ENCODE measurements at regions not wholly inside any gene's neighbourhood (a gene's known extent, or its start where the extent isn't known, plus 50 kb on each side); places are given as distances from the start of the nearest gene placed in this dataset.

DNA sequence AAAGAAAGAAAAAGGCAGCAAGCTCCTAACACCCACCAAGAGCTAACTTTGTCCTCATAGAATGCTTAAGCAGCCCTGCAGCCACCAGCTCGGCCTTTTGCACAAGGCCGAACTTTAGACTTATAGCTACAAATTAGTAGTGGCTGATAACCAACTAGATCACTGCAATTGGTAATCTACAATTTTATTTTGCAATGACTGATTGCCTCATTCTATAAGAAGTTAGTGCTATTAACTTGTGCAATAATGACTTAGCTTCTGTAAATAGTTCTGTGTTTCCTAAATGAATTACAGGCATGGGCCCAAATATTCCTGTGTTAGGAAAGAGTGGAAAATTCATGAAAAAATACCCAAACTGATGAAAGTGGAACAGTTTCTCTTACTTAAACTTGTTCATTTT, 284.8 kb upstream of the CFAP20DC start:
- ATAC-seq (no peak), DNase-seq (no peak)
- WGBS, 4 donors, result 65 to 92% (median 80%) methylated on average over 2 of the region's 2 CpGs
- TF ChIP-seq CTCF (IDR thresholded peaks at IDR 0.05), result no peak
- no peak for TF ChIP-seq POLR2A (IDR thresholded peaks at IDR 0.05)
- Histone ChIP-seq H3K36me3 (no peaks in the 10 kb centered on the region), H3K9me3 (peaks cover 0 to 5% (median 0%) of the 10 kb centered on the region in 12 donors), H3K27me3 (no peaks in the 10 kb centered on the region), H3K4me3 (no peak overlapping the region), H3K4me1 (peaks cover 0 to 12% (median 0%) of the 10 kb centered on the region in 12 donors), H3K27ac (peak overlapping the region in 1 of 12 donors; percentile 17)
- intact Hi-C loops (cut with DNase I), result loop anchor here in 1 of 10 donors (10.0 kb wide), 1 partner anchor 800 kb away; no protein-coding TSS in a partner anchor

GRCh38 chr3:59327376-59327808, 277.6 kb upstream of the CFAP20DC start:
- TF ChIP-seq CTCF (IDR thresholded peaks at IDR 0.05), result no peak
- no peak for TF ChIP-seq POLR2A (IDR thresholded peaks at IDR 0.05)
- Histone ChIP-seq H3K9me3 (no peaks in the 10 kb centered on the region), H3K27ac (no peak overlapping the region), H3K36me3 (no peaks in the 10 kb centered on the region), H3K27me3 (no peaks in the 10 kb centered on the region), H3K4me1 (no peaks in the 10 kb centered on the region), H3K4me3 (no peak overlapping the region)
- intact Hi-C loops (cut with DNase I), result no loop called here
- no peak for ATAC-seq
- no peak for DNase-seq
- 57 to 68% (median 66%) methylated on average over 3 of the region's 3 CpGs for WGBS, 4 donors

DNA sequence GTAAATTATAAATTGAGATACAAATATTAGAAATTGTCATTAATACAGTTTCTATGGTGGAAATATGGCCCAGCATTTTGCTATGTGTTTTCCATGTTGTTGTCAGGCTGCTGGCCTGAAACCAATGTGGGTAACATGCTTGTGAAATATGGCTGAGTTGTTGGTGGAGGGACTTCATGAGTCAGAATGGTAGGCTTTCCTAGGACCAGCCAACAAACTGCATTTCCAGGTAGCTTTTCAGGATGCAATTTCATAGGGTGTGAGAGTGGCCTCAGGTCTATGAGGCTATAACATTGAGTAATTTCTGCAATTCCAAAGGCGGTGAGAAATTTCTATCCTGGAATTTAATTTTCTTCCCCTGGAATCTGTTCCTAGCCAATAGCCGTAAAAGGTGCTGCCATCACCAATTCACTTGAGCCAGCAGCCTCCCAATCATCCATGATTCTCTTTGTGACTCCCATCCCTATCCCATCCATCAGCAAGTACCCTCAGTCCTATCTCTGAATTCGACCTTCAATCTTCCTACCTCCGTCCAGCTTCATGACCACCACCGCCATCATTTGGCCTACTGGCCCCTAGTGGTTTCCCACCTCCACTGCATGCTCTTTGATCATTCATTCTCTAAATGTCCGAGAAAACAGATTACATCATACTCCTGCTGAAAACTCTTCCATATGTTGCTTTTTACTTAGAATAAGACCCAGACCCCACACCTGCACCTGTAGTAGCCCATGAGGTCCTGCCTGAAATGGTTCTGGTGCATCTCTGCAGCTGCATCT, 276.6 kb upstream of the CFAP20DC start:
- H3K27ac ChIP-seq, result no peak overlapping the region
- no peaks in the 10 kb centered on the region for H3K9me3 ChIP-seq
- no peaks in the 10 kb centered on the region for H3K36me3 ChIP-seq
- no peaks in the 10 kb centered on the region for H3K4me1 ChIP-seq
- intact Hi-C loops (cut with DNase I), result no loop called here
- no peak for DNase-seq
- WGBS, 4 donors, result 79 to 85% (median 81%) methylated on average over 6 of the region's 6 CpGs
- H3K4me3 ChIP-seq, result no peak overlapping the region
- no peak for TF ChIP-seq POLR2A (IDR thresholded peaks at IDR 0.05)
- peak in 4 of 12 donors; percentile 10 to 26 (median 16) for TF ChIP-seq CTCF (IDR thresholded peaks at IDR 0.05)
- no peak for ATAC-seq
- no peaks in the 10 kb centered on the region for H3K27me3 ChIP-seq

- Histone ChIP-seq H3K27ac (no peak overlapping the region), H3K4me3 (no peak overlapping the region), H3K36me3 (no peaks in the 10 kb centered on the region), H3K9me3 (no peaks in the 10 kb centered on the region), H3K4me1 (peaks cover 0 to 9% (median 0%) of the 10 kb centered on the region in 12 donors), H3K27me3 (no peaks in the 10 kb centered on the region)
- 81 to 84% (median 82%) methylated on average over 5 of the region's 5 CpGs for WGBS, 4 donors
- intact Hi-C loops (cut with DNase I), result no loop called here
- TF ChIP-seq POLR2A (IDR thresholded peaks at IDR 0.05) (no peak), CTCF (IDR thresholded peaks at IDR 0.05) (no peak)
- DNase-seq, result no peak
- ATAC-seq, result no peak
Measured at GRCh38 chr3:59321881-59322540, 272.2 kb upstream of the CFAP20DC start.

Data from heart left ventricle (tissue), 16 donors.